Kidney (tissue), 13 donors: ENCODE measurements at regions not wholly inside any gene's neighbourhood (a gene's known extent, or its start where the extent isn't known, plus 50 kb on each side); places are given as distances from the start of the nearest gene placed in this dataset.

Experiments used
- DNase-seq, 5 donors: peaks; one replicate each; pipeline ENCODE4 v3.0.0-alpha.2; 2013 to 2020
- FAIRE-seq: peaks from 2 replicates; lab custom pipeline; 2012; peaks lifted over from hg19 to GRCh38; lab: Jason Lieb, UNC
- H3K27ac ChIP-seq, 2 donors: one replicate each; pipeline ENCODE4 v1.7.0; 2013; ENCODE audit warnings: low read depth in 2 of 2, low read length in 2 of 2, inconsistent platforms in 1 of 2
- H3K27me3 ChIP-seq: one replicate; pipeline ENCODE4 v1.7.1; 2013; ENCODE audit warnings: low read length, inconsistent platforms; ENCODE audit not compliant: control insufficient read depth, insufficient read depth
- H3K36me3 ChIP-seq, 3 donors: one replicate each; pipeline versions ENCODE4 v1.7.0 to v1.7.1; 2013; ENCODE audit warnings: low read length in 3 of 3, control low read depth in 1 of 3, inconsistent platforms in 1 of 3; ENCODE audit not compliant: insufficient read depth in 3 of 3, control insufficient read depth in 2 of 3
- H3K4me1 ChIP-seq, 3 donors: one replicate each; pipeline versions ENCODE4 v1.7.0 to v1.7.1; 2013; ENCODE audit warnings: low read length in 3 of 3, inconsistent platforms in 1 of 3, low read depth in 1 of 3; ENCODE audit not compliant: control insufficient read depth in 2 of 3, insufficient read depth in 2 of 3
- H3K4me3 ChIP-seq, 3 donors: one replicate each; pipeline versions ENCODE4 v1.7.0 to v1.8.1; 2013; ENCODE audit warnings: low read length in 3 of 3, control low read depth in 1 of 3, inconsistent platforms in 1 of 3
- H3K9ac ChIP-seq, 3 donors: one replicate each; pipeline versions ENCODE4 v1.7.0 to v1.7.1; 2013; ENCODE audit warnings: low read length in 3 of 3, control low read depth in 1 of 3, inconsistent platforms in 1 of 3
- H3K9me3 ChIP-seq, 3 donors: one replicate each; pipeline versions ENCODE4 v1.7.0 to v1.7.1; 2013; ENCODE audit warnings: low read length in 3 of 3, control low read depth in 1 of 3, inconsistent platforms in 1 of 3; ENCODE audit not compliant: control insufficient read depth in 2 of 3, insufficient read depth in 1 of 3
- CTCF ChIP-seq: IDR thresholded peaks from 3 replicates; pipeline ENCODE4 v1.5.1; 2012; ENCODE audit warnings: mild to moderate bottlenecking, moderate library complexity, borderline replicate concordance; ENCODE audit not compliant: insufficient read depth; ENCODE audit errors: extremely low read depth
- intact Hi-C: fragments of 100-400 bp; cut with DNase I; formaldehyde crosslinking; loops from one replicate; pipeline ENCODE4 v1.11.1; 2022
- donor health status: control.
- donor health status: control.
- donor health status: control.
- donor health status: control.
- donor health status: control.
- donor health status: DM: yes; HTN: yes; CAD: no.
- donor health status: Normal renal cell carcinoma (clear cell type).

- intact Hi-C loops, result no loop called here
- H3K36me3 ChIP-seq, result no peaks in the 10 kb centered on the region
- no peaks in the 10 kb centered on the region for H3K4me1 ChIP-seq
- no peak overlapping the region for H3K9ac ChIP-seq
- DNase-seq (peak in 3 of 5 donors; percentile 27 to 74 (median 72)), FAIRE-seq (no peak)
- H3K27ac ChIP-seq, result no peak overlapping the region
- H3K4me3 ChIP-seq, result no peak overlapping the region
- H3K27me3 ChIP-seq, result no peaks in the 10 kb centered on the region
- H3K9me3 ChIP-seq, result no peaks in the 10 kb centered on the region
- TF ChIP-seq CTCF, result no peak
Measured at GRCh38 chr4:79689740-79690139, 281.7 kb upstream of the GK2 start.

- DNase-seq (peak in 3 of 5 donors; percentile 44 to 79 (median 67)), FAIRE-seq (no peak)
- no peaks in the 10 kb centered on the region for H3K9me3 ChIP-seq
- H3K4me3 ChIP-seq, result no peak overlapping the region
- TF ChIP-seq CTCF, result no peak
- H3K27ac ChIP-seq, result no peak overlapping the region
- no peaks in the 10 kb centered on the region for H3K27me3 ChIP-seq
- H3K9ac ChIP-seq, result no peak overlapping the region
- no peaks in the 10 kb centered on the region for H3K4me1 ChIP-seq
- no peaks in the 10 kb centered on the region for H3K36me3 ChIP-seq
- intact Hi-C loops, result no loop called here
Measured at GRCh38 chr4:79688691-79689090, 280.7 kb upstream of the GK2 start.

GRCh38 chr4:79687006-79687405, 279.0 kb upstream of the GK2 start:
- H3K9me3 ChIP-seq, result no peaks in the 10 kb centered on the region
- no peaks in the 10 kb centered on the region for H3K4me1 ChIP-seq
- DNase-seq (no peak), FAIRE-seq (no peak)
- H3K9ac ChIP-seq, result no peak overlapping the region
- intact Hi-C loops, result no loop called here
- TF ChIP-seq CTCF, result no peak
- H3K27ac ChIP-seq, result no peak overlapping the region
- H3K36me3 ChIP-seq, result no peaks in the 10 kb centered on the region
- no peak overlapping the region for H3K4me3 ChIP-seq
- no peaks in the 10 kb centered on the region for H3K27me3 ChIP-seq

- Histone ChIP-seq H3K9me3 (no peaks in the 10 kb centered on the region), H3K27me3 (no peaks in the 10 kb centered on the region), H3K4me1 (no peaks in the 10 kb centered on the region), H3K4me3 (no peak overlapping the region), H3K27ac (no peak overlapping the region), H3K9ac (no peak overlapping the region), H3K36me3 (no peaks in the 10 kb centered on the region)
- DNase-seq (no peak), FAIRE-seq (no peak)
- TF ChIP-seq CTCF, result no peak
- intact Hi-C loops, result no loop called here
Measured at GRCh38 chr4:79685542-79685941, 277.5 kb upstream of the GK2 start.
